NCI-H2107 treated with DMSO at 0.1 percent for 48 hours (cell line): ENCODE measurements at regions not wholly inside any gene's neighbourhood (a gene's known extent, or its start where the extent isn't known, plus 50 kb on each side); places are given as distances from the start of the nearest gene placed in this dataset.

Experiments
- DNase-seq: peaks from one replicate; lab custom pipeline; 2025; ENCODE audit not compliant: unreplicated experiment; lab: John Stamatoyannopoulos, UW

DNA sequence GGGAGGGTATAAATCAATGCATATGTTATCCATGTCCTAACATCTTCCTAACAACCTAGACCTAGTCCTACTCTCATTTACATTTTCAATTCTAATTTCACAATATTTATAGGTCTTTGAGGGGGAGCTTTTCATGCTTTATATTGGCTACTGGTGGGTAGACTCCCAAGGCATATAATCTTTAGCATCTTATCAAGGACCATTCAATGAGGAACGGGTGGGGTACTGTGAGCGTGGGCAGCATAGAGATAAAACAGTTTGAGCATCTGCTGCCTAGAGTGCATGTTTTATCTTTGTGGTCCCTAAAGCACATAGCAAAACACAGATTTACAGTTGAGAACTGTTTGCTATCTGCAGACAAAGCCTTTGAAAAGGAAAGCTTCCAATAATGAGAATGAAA, 427.6 kb upstream of the WWC1 start:
- no peak for DNase-seq

DNA sequence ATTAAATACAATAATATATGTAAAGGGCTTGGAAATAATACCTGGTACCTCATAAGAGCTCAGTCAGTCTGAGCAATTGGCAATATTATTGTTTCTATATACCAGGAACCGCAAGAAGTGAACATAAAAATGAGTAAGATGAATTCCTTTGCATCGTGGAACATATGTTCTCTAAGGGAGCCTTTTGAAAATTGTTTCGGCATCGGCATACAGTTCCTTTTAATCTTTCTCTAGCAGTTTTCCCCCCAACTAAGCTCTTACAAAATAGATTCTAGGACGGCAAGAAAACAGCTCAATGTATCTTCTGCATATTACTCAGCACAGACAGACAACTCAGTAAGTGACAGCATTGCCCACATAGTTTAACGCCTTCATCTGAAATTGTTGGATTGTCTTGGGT, 426.6 kb upstream of the WWC1 start:
- DNase-seq, result no peak

GRCh38 chr5:167866797-167867196, 424.6 kb upstream of the WWC1 start:
- DNase-seq, result no peak

- no peak for DNase-seq
Observed at GRCh38 chr5:167867281-167867680, 424.2 kb upstream of the WWC1 start.

DNA sequence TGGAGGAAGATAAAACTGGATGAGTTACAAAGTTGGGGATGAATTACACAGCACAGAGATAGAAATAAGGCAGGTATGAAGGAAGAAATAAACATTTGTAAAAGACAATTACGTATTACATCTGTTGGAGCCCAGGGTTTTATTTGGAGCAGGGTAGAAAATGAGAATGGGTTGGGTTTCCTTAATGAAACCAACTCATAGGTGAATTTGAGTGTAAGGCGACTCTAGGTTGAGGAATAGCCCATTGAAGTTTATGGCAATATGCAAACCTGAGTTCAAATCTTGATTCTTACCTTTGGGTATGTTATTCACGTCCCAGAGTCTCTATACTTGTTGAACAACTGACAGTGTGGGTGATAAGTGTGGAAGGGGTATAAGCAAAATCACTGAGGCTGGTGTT, 422.3 kb upstream of the WWC1 start:
- DNase-seq, result no peak

DNA sequence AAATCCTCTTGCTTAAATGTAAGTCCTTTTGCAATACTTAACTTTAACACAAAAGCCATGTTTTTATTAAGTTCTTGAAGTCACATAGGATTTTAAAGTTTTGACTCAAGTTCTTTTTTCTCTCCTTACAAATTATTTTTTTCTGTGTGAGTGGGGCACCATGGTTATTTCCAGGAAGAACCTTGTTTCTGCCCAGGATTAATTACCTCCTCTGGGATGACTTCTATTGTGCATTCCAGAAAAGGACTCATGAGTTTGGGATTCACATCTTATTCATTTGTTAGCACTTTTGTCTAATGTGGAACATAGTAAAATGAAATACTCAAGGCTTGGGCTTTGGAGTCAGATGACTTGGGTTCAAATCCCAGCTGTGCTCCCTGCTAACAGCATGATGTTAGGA, 421.4 kb upstream of the WWC1 start:
- no peak for DNase-seq

DNA sequence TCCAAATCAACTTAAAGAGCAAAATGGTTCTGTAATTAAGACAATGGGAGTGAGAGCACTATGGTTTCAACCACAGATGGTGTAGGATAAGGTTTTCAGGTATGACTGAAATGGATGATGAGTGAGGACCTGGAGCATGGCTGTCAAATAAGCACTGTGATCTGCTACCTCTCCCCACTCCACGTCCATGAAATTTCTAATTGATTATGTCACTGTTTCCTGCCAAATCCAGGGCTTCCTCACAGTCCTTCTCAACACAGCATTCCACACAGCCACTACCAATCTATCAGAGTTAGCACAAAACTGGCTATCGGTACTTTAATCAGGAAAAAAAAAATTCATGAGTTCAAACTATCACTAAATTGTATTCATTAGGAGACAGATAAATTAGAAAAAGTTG, 420.4 kb upstream of the WWC1 start:
- no peak for DNase-seq

DNA sequence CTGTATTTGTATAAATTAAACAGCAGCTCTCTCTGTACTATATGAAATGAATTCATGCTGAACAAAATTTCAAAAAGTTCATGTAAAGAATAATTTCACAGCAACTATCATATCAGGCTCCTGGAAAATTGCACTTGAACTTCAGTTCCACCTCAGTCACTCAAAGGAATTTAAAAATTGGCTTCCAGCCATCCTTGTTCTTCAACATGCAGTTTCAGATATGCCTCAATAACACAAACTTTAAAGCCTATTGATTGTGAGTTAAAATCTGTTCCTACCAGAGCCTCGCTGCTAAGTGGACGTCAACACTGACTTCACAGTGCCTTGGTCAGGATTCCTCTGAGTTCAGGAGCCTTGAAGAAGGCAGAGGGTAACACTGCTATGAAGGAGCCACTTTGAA, 418.7 kb upstream of the WWC1 start:
- no peak for DNase-seq

DNA sequence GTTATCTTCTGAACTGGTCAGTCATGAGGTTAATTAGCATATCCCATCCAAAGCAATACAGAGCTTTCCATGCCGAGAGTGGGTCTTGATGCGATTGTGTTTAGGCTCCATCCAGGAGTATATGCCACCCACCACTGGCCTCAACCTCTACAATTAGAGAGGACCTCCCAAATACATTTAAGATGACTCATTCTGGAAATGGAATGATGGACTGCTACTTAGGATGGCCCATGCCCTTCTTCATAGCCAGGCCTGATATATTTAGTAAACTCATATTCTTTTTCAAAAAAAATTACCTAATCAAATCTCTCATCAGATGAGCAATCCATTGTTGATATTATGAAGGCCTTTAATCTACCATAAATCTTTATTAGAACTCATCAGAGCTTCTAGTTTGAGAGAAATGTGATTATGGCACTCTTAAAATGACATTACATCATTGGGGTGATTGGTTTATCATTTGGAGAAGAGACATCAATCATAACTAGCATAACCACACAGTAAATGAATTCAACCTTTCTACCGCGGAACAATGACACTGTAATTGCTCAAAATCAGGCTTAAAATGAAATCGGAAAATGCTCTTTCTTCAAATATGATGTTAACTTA, 414.2 kb upstream of the WWC1 start:
- DNase-seq, result no peak

DNA sequence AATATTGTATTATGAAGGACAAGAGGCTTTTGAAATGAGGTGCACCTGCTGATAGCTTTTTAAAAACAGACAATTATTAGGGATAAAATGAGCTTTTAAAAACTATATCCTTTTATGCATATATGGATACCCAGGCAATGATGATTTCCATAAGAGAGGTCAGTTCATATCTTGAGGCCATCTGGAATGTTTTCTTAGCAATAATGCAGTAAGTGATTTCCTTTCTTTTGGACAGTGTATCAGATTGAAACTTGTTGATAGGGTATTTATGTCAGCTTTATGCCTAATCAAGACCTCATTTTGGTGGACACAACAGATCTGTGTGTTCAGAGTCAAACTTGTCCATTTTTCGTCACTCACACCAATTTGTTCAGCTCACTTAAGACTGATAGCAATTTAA, 413.5 kb upstream of the WWC1 start:
- DNase-seq, result no peak

DNA sequence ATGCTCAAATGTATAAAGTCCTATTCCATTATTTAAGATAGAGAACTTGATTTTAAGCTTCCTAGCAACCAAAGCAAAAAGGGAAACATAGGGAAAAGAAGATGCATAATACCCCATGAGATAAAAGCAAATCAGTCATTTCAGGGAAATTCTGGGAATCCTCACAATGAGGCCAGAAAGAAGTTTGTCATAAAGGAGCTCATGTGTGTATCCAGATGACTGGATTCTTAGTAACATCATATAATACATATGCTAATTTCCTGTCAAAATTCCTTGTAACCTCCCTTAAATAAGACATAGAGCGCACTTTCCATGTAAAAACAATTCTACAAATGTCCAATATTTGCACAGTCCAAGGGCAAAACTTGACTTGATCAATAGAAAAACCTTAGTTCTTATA, 411.0 kb upstream of the WWC1 start:
- DNase-seq, result no peak

- DNase-seq, result no peak
Observed at GRCh38 chr5:167881041-167881440, 410.4 kb upstream of the WWC1 start.

GRCh38 chr5:167886196-167886595, 405.2 kb upstream of the WWC1 start:
- DNase-seq, result no peak

- no peak for DNase-seq
Observed at GRCh38 chr5:167888393-167888792, 403.1 kb upstream of the WWC1 start.

DNA sequence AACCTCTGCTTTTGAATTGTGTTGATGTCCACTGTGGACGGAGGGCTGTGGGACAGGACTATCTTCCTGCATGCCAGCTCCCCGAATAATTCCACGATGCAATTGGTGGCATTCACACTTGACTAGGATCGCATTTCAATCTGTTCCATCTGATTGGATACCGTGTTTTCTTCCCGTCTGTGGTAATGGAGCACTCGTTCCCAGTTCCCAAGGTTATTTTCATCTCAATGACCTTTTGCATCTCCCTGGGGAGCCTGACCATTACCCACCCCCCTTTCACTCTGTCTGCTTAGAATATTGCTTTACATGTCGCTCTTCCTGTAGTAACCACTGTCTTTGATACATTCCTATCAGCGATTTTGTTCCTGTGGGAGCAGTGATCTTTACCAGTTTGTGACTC, 402.2 kb upstream of the WWC1 start:
- no peak for DNase-seq

GRCh38 chr5:167892352-167893115, 398.9 kb upstream of the WWC1 start:
- DNase-seq, result no peak

- no peak for DNase-seq
Observed at GRCh38 chr5:167893271-167893670, 398.2 kb upstream of the WWC1 start.

DNA sequence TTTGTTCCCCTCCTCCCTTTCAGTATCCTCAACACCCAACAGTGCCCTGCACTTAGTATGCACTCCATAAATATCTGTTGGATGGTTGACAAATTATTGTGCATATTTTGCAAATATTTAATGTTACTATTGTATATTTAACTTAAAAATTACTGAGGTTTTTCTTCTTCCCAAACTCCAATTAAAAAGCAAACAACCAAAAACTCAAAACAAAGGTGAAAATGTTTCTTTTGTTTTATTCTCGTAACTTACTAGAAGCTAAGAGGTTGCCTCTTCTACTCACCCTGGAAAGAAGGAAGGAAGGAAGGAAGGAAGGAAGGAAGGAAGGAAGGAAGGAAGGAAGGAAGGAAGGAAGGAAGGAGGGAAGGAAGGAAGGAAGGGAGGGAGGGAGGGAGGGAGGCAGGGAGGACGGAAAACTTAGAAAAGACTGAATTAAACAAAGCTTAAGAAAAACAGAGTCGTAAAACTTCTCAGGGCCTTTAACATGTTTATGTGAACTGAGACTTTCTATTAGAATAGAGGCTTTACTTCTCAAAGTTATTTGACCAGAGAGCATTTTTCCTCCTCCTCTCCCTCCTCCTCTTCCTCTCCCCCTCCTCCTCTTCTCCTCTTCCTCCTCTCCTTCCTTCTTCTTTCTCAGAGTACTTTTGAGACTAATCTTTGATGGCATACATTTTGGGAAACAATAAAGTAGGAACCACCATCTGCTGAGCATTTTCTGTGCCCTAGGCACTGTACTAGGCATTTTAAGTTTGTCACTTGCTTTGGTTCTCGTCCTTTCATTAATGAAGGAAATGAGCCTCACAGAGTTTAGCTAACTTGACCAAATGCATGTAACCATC, 396.6 kb upstream of the WWC1 start:
- DNase-seq, result no peak

DNA sequence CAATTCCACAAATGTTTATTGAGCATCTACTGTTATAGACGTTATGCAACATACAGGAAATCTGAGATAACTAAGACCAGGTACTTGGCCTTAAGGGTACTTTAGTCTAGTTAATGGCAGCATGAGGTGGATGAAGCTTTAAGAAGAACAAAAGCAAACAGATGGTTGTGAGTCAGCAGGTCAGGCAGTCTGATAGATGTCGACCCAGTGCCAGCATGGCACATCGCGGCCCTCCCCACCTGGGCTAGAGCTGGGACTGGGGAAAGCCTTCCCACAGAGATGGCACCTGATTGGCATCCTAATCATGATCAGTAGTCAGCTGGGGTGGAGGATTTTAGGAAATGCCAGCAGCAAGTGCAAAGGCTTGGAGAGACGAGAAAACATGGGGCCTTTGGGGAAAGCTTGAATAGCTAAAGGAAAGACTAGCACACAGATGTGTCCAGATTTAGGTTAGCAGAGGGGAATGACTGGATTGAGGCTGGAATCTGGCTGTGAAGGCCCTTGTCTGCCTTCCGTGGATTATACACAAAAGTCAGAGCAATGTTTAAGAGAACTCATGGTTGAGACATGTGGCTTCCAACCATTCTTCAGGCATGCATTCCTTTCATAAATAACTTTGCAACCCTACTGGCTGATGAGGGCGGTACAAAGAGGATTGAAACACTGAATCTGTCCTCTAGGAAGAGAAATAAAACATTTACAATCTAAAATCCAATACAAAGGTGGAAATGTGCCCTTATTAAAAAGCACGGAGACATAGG, 395.4 kb upstream of the WWC1 start:
- DNase-seq, result no peak

GRCh38 chr5:167896814-167897213, 394.6 kb upstream of the WWC1 start:
- DNase-seq, result no peak

DNA sequence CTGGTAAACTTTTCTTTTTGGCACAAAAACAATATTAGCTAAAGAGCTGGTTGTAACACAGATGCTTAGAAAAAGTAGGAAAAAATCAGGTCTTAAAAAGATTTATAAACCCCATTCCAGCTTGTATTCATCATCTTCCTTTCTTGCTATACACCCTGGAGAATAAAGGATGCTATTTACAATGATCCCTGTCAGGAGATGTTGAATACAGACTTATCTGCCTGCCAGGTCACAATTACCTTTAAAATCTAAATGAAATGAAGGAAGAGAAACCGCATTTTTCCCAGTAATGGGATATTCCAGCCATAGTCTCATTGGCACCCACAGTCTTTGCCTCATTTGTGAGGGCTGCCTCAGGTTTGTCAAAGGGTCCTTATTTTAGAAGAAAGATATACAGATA, 394.1 kb upstream of the WWC1 start:
- no peak for DNase-seq
